Esophagus squamous epithelium (tissue), 5 donors: ENCODE measurements at regions not wholly inside any gene's neighbourhood (a gene's known extent, or its start where the extent isn't known, plus 50 kb on each side); places are given as distances from the start of the nearest gene placed in this dataset.

Experiments
- DNase-seq: peaks from one replicate; lab custom pipeline; 2025; lab: John Stamatoyannopoulos, UW
- H3K27ac ChIP-seq, 4 donors: fragments of 200-600 bp; sonication (generic); one replicate each; pipeline ENCODE4 v1.5.1; 2016 to 2019; ENCODE audit warnings: mild to moderate bottlenecking in 1 of 4
- H3K27me3 ChIP-seq, 4 donors: fragments of 200-600 bp; sonication (generic); 1 replicate in 3 of 4; 2 replicates in 1 of 4; pipeline versions ENCODE4 v1.5.1 to v1.6.0; 2017 to 2021; ENCODE audit warnings: antibody characterized with exemption in 1 of 4
- H3K36me3 ChIP-seq, 3 donors: fragments of 200-600 bp; sonication (generic); one replicate each; pipeline ENCODE4 v1.5.1; 2016 to 2019
- H3K4me1 ChIP-seq, 3 donors: fragments of 200-600 bp; sonication (generic); one replicate each; pipeline ENCODE4 v1.5.1; 2017 to 2019
- H3K4me3 ChIP-seq, 4 donors: fragments of 200-600 bp; sonication (generic); 1 replicate in 3 of 4; 2 replicates in 1 of 4; pipeline ENCODE4 v1.5.1; 2016 to 2019; ENCODE audit warnings: mild to moderate bottlenecking in 2 of 4, moderate library complexity in 1 of 4
- H3K9me3 ChIP-seq, 3 donors: fragments of 200-600 bp; sonication (generic); one replicate each; pipeline ENCODE4 v1.5.1; 2016 to 2019
- CTCF ChIP-seq, 6 experiments: fragments of 450-650 bp in 4 of 6; fragments of 200-600 bp in 2 of 6; sonication (generic) in 2 of 6; IDR thresholded peaks; one replicate each; pipeline ENCODE4 v1.5.1; 2016 to 2019; ENCODE audit warnings: antibody characterized with exemption in 6 of 6, mild to moderate bottlenecking in 4 of 6, moderate library complexity in 4 of 6
- POLR2A ChIP-seq, 4 donors: fragments of 450-650 bp; IDR thresholded peaks; one replicate each; pipeline ENCODE4 v1.6.1; 2017; ENCODE audit warnings: antibody characterized with exemption in 4 of 4, mild to moderate bottlenecking in 4 of 4, moderate library complexity in 3 of 4
- WGBS, 2 donors: methylation state at CpG; one replicate each; pipeline ENCODE4 v1.1.5; 2018; 5-methylcytosine and 5-hydroxymethylcytosine counted together
- intact Hi-C: fragments of 100-400 bp; cut with DNase I; formaldehyde crosslinking; loops from one replicate; pipeline ENCODE4 v1.15.0; 2022
- donor health status: DM: yes; HTN: yes; CAD: no.

- H3K27ac ChIP-seq: no peak overlapping the region
- no peaks in the 10 kb centered on the region for H3K36me3 ChIP-seq
- H3K27me3 ChIP-seq: no peaks in the 10 kb centered on the region
- 67 to 83% methylated on average over 6 of the region's 6 CpGs for WGBS, 2 donors
- no peaks in the 10 kb centered on the region for H3K9me3 ChIP-seq
- H3K4me1 ChIP-seq: peaks cover 0 to 29% (median 10%) of the 10 kb centered on the region in 3 donors
- DNase-seq: no peak
- no peak overlapping the region for H3K4me3 ChIP-seq
- TF ChIP-seq CTCF (IDR thresholded peaks at IDR 0.05) (no peak), POLR2A (IDR thresholded peaks at IDR 0.05) (no peak)
- intact Hi-C loops: no loop called here
Measured at GRCh38 chr6:16904957-16905356, 143.7 kb upstream of the ATXN1 start.

DNA sequence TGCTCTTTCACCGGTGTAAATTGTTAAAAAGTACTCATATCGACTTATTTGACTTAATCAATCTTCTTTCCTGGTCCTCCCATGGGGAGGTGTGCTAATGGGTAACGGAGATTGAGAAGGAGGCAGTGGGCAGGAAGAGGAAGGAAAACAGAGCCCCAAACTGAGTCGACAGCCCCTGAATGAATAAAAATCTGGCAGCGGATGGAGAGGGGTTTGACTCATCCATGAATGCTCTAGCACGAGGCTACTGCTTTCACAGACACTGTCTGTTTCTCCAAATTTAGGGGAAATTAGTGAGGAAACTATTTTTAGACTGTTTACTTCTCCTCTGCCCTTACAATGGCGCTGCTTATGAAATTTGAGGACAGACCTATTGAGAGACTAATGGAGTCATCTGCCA is 142.2 kb upstream of the ATXN1 start:
- peak overlapping the region in 1 of 4 donors; percentile 14 for H3K27ac ChIP-seq

GRCh38 chr6:16902502-16902901 is 141.2 kb upstream of the ATXN1 start:
- H3K4me1 ChIP-seq: peaks cover 0 to 29% (median 10%) of the 10 kb centered on the region in 3 donors
- H3K27ac ChIP-seq: no peak overlapping the region
- no peaks in the 10 kb centered on the region for H3K36me3 ChIP-seq
- no peak for TF ChIP-seq POLR2A (IDR thresholded peaks at IDR 0.05)
- TF ChIP-seq CTCF (IDR thresholded peaks at IDR 0.05): no peak
- intact Hi-C loops: no loop called here
- H3K27me3 ChIP-seq: no peaks in the 10 kb centered on the region
- no peaks in the 10 kb centered on the region for H3K9me3 ChIP-seq
- DNase-seq: no peak
- H3K4me3 ChIP-seq: no peak overlapping the region

More for the DNA sequence above, 142.2 kb upstream of the ATXN1 start:
- intact Hi-C loops: no loop called here
- no peak overlapping the region for H3K4me3 ChIP-seq
- no peak for DNase-seq
- no peaks in the 10 kb centered on the region for H3K36me3 ChIP-seq
- H3K27me3 ChIP-seq: no peaks in the 10 kb centered on the region
- WGBS, 2 donors: 31 to 34% methylated on average over 4 to 7 of the region's 7 CpGs
- TF ChIP-seq POLR2A (IDR thresholded peaks at IDR 0.05): no peak
- no peaks in the 10 kb centered on the region for H3K9me3 ChIP-seq
- peaks cover 0 to 29% (median 10%) of the 10 kb centered on the region in 3 donors for H3K4me1 ChIP-seq

DNA sequence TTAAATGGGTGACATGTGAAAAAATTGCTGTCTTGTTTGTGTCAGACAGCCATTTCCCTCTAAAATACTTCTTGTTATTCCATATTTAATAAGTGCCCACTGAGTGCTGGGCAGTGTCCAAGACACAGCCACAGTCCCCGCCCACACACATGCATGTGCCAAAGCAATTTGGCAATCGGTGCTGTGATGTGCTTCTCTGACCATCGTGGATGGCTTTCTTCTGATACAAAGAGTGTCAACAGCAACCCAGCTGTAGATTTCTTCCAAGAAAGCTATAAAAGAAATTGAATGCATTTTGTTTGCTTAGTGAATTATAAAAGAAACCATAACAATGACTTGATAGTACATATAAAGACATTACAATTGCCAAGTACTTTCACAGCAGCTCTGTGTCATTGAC is 140.5 kb upstream of the ATXN1 start:
- no peaks in the 10 kb centered on the region for H3K27me3 ChIP-seq
- H3K4me1 ChIP-seq: peaks cover 0 to 29% (median 10%) of the 10 kb centered on the region in 3 donors
- TF ChIP-seq POLR2A (IDR thresholded peaks at IDR 0.05): no peak
- no peak for TF ChIP-seq CTCF (IDR thresholded peaks at IDR 0.05)
- H3K9me3 ChIP-seq: no peaks in the 10 kb centered on the region
- H3K4me3 ChIP-seq: no peak overlapping the region
- DNase-seq: no peak
- H3K27ac ChIP-seq: no peak overlapping the region
- no peaks in the 10 kb centered on the region for H3K36me3 ChIP-seq
- 7 to 16% methylated on average over 3 of the region's 3 CpGs for WGBS, 2 donors
- intact Hi-C loops: no loop called here

- Histone ChIP-seq H3K4me3 (no peak overlapping the region), H3K27me3 (peaks cover 0 to 3% (median 0%) of the 10 kb centered on the region in 4 donors), H3K36me3 (no peaks in the 10 kb centered on the region), H3K9me3 (no peaks in the 10 kb centered on the region), H3K27ac (no peak overlapping the region), H3K4me1 (peaks cover 0 to 29% (median 10%) of the 10 kb centered on the region in 3 donors)
- intact Hi-C loops: no loop called here
- no peak for DNase-seq
- WGBS, 2 donors: 78 to 82% methylated on average over 2 of the region's 2 CpGs
- TF ChIP-seq CTCF (IDR thresholded peaks at IDR 0.05) (no peak), POLR2A (IDR thresholded peaks at IDR 0.05) (no peak)
Measured at GRCh38 chr6:16901306-16901705, 140.0 kb upstream of the ATXN1 start.
